HEK293T (cell line): ENCODE measurements at regions not wholly inside any gene's neighbourhood (a gene's known extent, or its start where the extent isn't known, plus 50 kb on each side); places are given as distances from the start of the nearest gene placed in this dataset.

Source experiments
- ARNT ChIP-seq: fragments of 450-650 bp; IDR thresholded peaks from 2 replicates; pipeline ENCODE4 v1.6.1; 2017; ENCODE audit warnings: mild to moderate bottlenecking
- BHLHE40 ChIP-seq: fragments of 450-650 bp; IDR thresholded peaks from 2 replicates; pipeline ENCODE4 v1.6.1; 2016; ENCODE audit warnings: mild to moderate bottlenecking, moderate library complexity, borderline replicate concordance
- CTBP1 ChIP-seq: fragments of 450-650 bp; IDR thresholded peaks from 2 replicates; pipeline ENCODE4 v1.6.1; 2016; ENCODE audit warnings: borderline replicate concordance
- ELF4 ChIP-seq: fragments of 450-650 bp; IDR thresholded peaks from 2 replicates; pipeline ENCODE4 v1.6.1; 2017; ENCODE audit warnings: antibody characterized with exemption
- FOXA1 ChIP-seq: fragments of 450-650 bp; IDR thresholded peaks from 2 replicates; pipeline ENCODE4 v1.6.1; 2016; ENCODE audit warnings: mild to moderate bottlenecking
- FOXK2 ChIP-seq: fragments of 450-650 bp; IDR thresholded peaks from 2 replicates; pipeline ENCODE4 v1.6.1; 2016; ENCODE audit warnings: mild to moderate bottlenecking
- HDGF ChIP-seq: fragments of 450-650 bp; IDR thresholded peaks from 2 replicates; pipeline ENCODE4 v1.6.1; 2017; ENCODE audit warnings: antibody characterized with exemption, borderline replicate concordance
- LEF1 ChIP-seq: fragments of 450-650 bp; IDR thresholded peaks from 2 replicates; pipeline ENCODE4 v1.6.1; 2017; ENCODE audit warnings: mild to moderate bottlenecking, borderline replicate concordance
- NFRKB ChIP-seq: fragments of 450-650 bp; IDR thresholded peaks from 2 replicates; pipeline ENCODE4 v1.6.1; 2016; ENCODE audit warnings: mild to moderate bottlenecking, moderate library complexity
- SP1 ChIP-seq: fragments of 450-650 bp; IDR thresholded peaks from 2 replicates; pipeline ENCODE4 v1.6.1; 2017
- SUZ12 ChIP-seq: fragments of 450-650 bp; IDR thresholded peaks from 2 replicates; pipeline ENCODE4 v1.6.1; 2016; ENCODE audit warnings: mild to moderate bottlenecking
- TARDBP ChIP-seq: fragments of 450-650 bp; IDR thresholded peaks from 2 replicates; pipeline ENCODE4 v1.6.1; 2016
- ZNF384 ChIP-seq: fragments of 450-650 bp; IDR thresholded peaks from 2 replicates; pipeline ENCODE4 v1.6.1; 2016
- TF ChIP-seq, protein P1 (sequence below): fragments of 450-650 bp; IDR thresholded peaks from 2 replicates; pipeline ENCODE4 v1.6.1; 2016

DNA sequence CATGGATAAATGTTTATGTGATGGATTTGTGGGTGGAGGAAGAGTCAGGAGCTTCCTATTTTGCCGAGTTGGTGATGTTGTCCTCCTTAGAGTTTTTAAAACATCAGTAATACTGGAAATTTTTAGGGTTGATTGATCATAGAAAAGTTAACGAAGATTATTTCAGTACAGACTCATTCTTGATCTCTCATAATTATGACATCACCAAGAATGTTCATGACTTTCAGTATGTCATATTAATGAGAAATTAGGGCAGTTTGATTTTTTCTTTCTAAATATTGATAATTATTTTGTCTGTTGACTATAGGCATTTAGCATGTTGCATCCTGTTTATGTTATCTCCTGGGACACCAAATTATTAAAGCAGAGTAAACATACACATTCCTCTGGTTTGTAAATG lies 512.2 kb downstream of the CD109 start:
- no peak for TF ChIP-seq ARNT
- no peak for TF ChIP-seq SP1
- no peak for TF ChIP-seq NFRKB
- TF ChIP-seq ZNF384: no peak
- no peak for TF ChIP-seq HDGF
- TF ChIP-seq LEF1: no peak
- no peak for TF ChIP-seq FOXK2
- no peak for TF ChIP-seq FOXA1
- no peak for TF ChIP-seq BHLHE40
- TF ChIP-seq ELF4: no peak
- TF ChIP-seq, protein P1, sequence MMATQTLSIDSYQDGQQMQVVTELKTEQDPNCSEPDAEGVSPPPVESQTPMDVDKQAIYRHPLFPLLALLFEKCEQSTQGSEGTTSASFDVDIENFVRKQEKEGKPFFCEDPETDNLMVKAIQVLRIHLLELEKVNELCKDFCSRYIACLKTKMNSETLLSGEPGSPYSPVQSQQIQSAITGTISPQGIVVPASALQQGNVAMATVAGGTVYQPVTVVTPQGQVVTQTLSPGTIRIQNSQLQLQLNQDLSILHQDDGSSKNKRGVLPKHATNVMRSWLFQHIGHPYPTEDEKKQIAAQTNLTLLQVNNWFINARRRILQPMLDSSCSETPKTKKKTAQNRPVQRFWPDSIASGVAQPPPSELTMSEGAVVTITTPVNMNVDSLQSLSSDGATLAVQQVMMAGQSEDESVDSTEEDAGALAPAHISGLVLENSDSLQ: no peak
- no peak for TF ChIP-seq SUZ12
- TF ChIP-seq TARDBP: no peak
- no peak for TF ChIP-seq CTBP1
